ENCODE measurements at regions not wholly inside any gene's neighbourhood (a gene's known extent, or its start where the extent isn't known, plus 50 kb on each side); places are given as distances from the start of the nearest gene placed in this dataset.
"Not testable (repeated sequence)": the region's sequence is repeated elsewhere in the genome, so short reads cannot be mapped to it uniquely, and the experiment has no call there.

DNA sequence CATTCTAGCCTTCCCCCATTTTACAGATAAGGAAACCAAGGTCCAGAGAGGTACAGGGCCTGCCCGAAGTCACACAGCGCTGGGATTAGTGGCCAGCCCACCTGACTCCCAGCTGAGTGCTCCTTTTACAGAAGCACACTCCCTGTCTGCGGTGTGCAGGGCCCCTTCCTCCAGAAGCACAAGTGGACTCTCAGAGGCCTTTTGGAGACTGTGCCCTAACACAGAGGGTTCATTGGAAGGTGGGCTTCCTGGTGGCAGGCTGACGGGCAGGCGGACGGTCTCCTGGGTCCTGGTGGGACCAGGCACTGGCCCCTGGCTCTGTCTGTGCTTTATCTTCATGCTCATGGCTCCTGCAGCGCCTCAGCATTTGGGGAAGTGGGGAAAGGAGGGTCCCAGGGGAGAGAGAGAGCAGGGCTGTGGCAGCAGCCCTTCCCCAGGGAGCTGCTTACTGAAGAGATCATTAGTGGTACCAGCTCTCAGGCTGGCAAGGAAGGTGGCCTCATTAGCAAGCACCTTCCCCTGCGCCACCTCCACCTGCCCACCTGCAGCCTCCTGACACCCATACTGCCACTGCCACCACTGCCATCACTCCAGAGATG, 83.1 kb upstream of the GOLGA6L4 start:
- not testable (repeated sequence) for DNase-seq (ENCODE audit: low spot score)

DNA sequence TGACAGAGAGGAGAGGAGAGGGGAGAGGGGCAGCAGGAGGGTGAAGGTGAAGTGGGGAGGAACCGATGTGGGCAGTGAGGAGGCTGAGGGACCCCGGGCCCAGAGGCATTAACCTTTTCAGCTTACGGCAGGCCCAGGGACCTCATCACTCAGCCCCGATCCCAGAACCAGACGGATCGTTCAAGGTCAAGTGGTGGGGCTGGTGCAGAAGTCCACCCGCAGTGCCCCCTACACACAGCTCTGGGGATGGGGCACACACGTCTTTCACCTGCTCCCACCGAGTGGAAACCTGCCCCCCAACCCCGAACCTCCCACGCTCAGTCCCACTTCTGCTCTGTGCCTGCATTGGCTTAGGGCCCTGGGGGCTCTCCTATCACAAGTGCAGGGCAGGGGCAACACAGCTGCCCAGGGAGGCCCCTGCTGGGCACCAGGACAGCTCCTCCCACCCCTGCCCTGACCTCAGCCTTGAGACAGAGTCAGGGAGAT, 81.9 kb upstream of the GOLGA6L4 start:
- DNase-seq (ENCODE audit: low spot score), result not testable (repeated sequence)

DNA sequence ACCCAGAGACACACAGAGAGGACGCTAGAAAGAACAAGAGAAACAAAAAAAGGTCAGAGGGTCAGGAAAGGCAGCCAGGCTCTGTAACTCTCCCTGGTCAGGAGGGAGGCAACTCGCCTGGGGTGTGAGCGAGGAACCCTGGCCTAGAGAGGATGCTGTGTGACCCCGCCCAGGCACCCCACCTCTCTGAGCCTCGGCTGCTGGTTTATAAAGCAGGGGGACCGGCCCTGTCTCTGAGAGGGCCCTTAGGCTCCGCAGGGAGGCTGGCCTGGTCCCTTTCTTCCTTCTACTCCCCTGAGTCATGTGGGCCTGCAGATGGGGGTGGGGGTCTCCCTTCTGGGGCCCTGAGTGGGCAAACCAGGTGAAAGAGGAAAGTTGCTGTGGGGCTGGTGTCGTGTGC, 81.3 kb upstream of the GOLGA6L4 start:
- not testable (repeated sequence) for DNase-seq (ENCODE audit: low spot score)

DNA sequence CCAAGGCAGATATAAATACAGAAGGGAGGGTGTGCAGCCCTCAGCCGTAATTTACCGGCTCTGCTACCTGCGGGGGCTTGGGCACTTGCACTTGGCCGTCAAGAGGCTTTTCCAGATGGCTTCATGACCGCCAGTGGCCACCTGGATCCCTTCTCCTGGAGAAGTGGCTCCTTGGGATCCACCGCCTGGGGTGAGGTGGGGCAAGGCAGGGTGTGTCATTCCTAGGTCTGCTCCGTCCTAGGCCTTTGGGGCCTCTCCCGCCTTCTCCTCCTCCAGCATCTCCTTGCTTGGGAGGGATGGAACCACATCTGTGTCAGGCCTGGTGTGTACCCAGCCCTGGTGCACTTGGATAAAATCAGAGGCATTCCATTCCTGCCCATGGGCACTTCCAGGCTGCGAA, 80.8 kb upstream of the GOLGA6L4 start:
- not testable (repeated sequence) for DNase-seq (ENCODE audit: low spot score)

DNA sequence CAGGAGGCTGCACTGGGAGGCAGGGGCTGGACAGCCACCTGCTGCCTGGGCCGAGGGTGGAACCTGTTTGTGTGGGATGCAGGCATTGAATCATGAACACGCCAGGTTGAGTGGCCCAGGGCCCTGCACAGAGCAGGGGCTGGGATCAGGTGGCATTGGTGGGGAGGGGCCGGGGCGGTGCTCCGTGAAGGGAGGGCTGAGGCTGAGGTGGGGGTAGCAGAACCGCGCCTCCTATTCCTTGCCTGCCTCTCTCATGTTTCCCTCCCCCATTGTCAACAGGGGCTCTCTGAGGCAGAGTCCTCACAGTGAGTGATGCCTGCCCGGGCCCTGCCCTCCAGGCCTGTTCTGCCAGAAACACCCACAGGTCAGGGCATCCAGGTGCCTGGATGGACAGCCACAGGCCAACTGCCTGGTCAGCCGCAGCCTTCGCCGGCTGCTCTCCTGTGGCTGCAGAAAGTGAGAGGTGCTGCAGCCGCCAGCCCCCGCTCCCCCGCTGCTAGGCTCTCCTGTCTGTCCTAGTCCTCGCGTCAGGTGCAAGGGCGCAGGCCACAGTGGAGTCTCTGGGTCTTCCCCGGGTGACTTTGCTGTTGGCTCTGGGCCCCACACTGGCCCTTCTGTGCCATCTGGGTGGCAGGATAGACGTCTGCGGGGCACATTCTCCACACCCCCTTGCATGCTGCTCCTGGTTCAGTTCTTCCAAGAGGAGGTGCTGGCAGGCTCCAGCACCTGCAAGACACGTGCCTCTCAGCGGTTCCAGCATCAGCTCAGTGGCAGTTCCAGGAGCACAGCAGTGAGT, 79.6 kb upstream of the GOLGA6L4 start:
- not testable (repeated sequence) for DNase-seq (ENCODE audit: low spot score)

DNA sequence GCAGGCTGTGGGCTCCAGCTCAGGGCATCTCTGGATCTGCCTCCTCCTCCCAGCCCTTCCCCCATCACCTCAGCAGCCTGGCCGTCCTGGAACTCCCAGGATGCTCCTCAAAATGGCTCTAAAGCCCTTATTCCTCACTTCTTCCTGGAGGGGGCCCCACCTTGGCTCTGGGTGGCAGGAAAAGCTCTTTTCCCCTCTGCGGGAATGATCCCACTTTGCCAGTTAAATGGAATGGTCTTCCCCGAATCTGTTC, 79.1 kb upstream of the GOLGA6L4 start:
- not testable (repeated sequence) for DNase-seq (ENCODE audit: low spot score)

DNA sequence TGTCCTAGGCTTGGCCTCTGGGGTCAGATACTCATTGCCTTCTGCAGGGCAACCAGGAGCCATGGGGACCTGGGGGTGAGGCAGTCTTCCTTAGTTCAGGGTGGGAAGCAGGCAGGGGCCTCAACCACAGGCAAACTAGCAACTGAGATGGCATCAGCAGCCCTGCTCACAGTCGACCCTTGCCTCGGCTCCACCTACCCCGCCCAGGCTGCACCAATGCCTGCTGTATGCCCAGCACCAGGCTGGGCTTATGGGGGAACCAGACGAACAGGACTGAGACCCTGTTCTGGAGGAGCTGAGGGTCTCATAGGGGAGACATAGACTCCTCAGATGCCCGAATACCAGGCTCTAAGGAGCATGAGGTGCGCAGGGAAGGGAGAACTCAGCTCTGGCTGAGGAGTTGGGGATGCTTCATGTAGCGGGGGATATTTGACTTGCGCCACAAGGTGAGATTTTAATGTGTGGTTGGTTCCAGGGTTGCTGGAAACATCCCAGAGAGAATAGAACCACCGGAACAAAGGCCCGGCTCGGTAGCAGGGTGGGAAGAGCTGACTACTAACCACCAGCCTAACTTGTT, 78.4 kb upstream of the GOLGA6L4 start:
- not testable (repeated sequence) for DNase-seq (ENCODE audit: low spot score)

DNA sequence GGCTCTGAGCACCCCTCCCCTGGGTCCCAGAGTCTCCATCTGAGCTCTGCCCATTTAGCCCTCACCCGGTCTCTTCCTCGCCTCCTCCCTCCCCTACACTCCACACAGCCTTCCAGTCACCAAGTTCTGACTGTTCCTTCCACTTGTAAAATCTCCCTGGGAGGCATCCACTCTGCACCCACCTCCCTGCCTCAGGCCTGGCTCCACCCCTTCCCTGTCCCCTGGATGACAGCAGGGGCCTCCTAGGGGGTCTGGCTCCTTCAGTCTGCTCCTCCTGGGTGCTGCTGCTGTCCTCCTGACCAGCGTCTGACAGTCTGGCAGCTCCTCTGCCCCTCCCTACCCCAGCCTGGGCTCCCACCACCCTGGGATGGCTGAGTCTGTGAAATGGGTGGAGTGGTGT, 77.7 kb upstream of the GOLGA6L4 start:
- not testable (repeated sequence) for DNase-seq (ENCODE audit: low spot score)

DNA sequence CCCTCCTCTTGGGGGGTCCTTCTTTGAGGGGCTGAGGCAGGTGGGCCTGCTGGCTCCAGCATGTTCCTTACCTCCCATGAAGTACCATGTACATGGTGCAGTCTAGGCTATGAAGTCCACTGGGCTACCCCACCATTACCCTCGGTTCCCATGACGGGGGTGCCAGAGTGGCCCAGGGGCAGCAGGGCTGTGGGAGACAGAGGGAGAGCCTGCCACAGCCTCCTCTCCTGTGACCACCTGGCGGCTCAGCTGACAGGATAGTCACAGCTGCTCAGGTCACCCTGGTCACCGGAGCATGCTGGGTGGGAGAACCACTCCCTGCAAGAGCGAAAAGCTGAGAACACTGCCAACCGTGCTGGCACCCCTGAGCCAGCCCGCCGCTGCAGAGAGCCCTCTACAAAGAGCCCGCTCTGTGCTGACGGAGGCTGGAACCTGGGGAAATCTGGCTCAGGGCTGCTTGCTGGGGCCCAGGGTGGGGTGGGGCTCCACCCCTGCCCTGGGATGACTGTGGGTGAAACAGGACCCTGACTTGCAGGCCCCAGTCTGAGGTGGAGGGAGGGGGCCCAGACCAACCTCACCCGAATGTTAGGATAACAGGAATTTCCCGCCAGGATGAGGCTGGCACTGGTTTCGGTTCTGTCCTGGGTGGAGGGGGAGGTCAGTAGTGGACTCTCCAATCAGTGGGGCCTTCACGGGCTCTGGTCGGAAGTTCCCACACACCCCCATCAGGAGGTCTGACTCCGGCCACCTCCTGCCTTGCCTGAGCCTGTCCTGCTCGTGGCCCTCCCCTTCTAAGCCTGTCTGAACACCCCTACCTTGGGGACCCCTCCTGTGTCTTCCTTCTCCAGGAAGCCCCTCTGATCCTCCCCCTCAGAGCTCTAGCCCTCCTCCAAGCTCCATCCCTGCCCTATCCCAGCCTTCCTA, 76.0 kb upstream of the GOLGA6L4 start:
- DNase-seq (ENCODE audit: low spot score), result not testable (repeated sequence)

DNA sequence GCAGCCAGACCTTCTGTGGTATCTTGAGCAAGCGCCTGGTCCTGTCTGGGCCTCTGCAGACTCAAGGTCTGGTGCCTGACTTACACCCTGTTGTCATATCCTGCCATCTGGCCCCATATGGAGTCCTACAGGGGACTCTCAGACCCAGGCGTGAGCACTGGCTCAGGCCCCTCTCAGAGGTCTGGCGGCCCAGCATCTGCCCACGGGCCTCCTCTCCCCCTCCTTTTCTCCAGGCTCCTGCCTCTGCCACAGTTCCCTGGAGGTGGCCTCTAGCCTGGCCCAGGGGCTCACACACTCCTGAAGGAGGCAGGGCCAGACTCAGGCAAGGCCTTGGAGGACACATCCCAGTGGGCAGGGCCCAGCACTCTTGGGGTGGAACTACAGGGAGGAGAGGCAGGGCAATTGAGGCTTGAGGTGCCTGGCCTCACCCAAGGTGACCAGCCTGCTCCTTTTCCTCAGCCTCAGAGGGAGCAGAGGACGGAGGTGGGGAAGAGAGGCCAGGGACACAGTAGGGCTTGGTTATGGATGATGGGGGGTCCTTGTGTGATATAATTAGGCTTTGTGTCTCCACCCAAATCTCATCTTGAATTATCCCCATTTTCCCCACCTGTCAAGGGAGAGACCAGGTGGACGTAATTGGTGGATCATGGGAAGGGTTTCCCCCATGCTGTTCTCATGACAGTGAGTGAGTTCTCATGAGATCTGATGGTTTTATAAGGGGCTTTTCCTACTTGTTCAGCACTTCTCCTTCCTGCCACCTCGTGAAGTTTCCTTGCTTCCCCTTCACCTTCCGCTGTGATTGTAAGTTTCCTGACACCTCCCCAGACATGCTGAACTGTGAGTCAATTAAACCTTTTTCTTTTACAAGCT, 70.9 kb upstream of the GOLGA6L4 start:
- not testable (repeated sequence) for DNase-seq (ENCODE audit: low spot score)

DNA sequence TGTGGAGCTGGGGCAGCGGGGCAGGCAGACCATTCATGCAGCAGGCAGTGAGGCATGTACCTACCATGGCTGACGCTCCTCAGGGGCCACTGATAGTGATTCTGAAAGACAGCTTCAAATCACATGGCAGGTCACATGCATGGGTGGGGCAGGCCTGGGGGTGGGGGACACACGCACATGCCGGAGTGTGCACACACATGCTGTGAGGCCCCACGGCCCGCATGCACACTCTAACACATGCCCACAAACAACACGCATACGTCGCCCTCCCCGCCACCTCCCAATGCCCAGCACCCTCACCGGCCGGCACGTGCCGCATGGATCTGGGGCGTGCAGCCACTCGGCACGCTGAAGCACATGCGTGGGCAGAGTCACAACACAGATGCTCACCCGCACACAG, 65.5 kb upstream of the GOLGA6L4 start:
- DNase-seq (ENCODE audit: low spot score), result not testable (repeated sequence)

DNA sequence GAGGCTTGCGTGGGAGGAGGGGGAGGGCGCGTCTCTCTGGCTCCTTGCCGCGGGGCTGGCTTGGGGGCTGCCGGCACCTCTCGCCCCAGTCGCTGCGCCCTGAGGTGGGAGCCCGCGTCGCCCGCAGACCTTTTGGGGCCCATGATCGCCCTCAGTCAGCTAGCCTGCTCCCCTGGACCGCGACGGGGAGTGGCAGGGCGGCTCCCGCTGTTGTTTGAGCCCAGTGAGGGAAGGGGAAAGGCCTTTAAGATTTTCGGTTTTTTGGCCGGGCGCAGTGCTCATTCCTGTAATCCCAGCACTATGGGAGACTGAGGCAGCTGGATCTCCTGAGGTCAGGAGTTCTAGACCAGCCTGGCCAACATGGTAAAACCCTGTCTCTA, 62.4 kb upstream of the GOLGA6L4 start:
- DNase-seq (ENCODE audit: low spot score), result not testable (repeated sequence)

Measured in activated CD4-positive, alpha-beta T cell treated with anti-CD3 and anti-CD28 coated beads, Interleukin-2, Interleukin-4, amounts not matched to agents 100 ng/mL and 50 ng/mL, durations not matched to agents 16 hours and 8 hours (primary cell).